NB4 (cell line): ENCODE measurements at regions not wholly inside any gene's neighbourhood (a gene's known extent, or its start where the extent isn't known, plus 50 kb on each side); places are given as distances from the start of the nearest gene placed in this dataset.
A peak's percentile ranks its signal among the peaks of the same experiment; 100 is the strongest.
"Not testable (repeated sequence)": the region's sequence is repeated elsewhere in the genome, so short reads cannot be mapped to it uniquely, and the experiment has no call there.

Experiments
- DNase-seq: peaks from one replicate; pipeline ENCODE4 v3.0.0; 2010; ENCODE audit warnings: low read depth
- H3K4me3 ChIP-seq: one replicate; pipeline ENCODE4 v1.5.1; 2011; ENCODE audit warnings: mild to moderate bottlenecking, low read depth, low read length, moderate library complexity
- MYC ChIP-seq: IDR thresholded peaks from 2 replicates; pipeline ENCODE4 v1.6.1; 2011; ENCODE audit warnings: low read depth, low read length
- POLR2A ChIP-seq: IDR thresholded peaks from 2 replicates; pipeline ENCODE4 v1.6.1; 2011; ENCODE audit warnings: mild to moderate bottlenecking; ENCODE audit not compliant: insufficient read length; ENCODE audit errors: extremely low read depth
- TF ChIP-seq, protein P1 (sequence below): IDR thresholded peaks from one replicate; pipeline ENCODE4 v1.5.1; 2012; ENCODE audit warnings: low read depth, low read length
- TF ChIP-seq, protein P2 (sequence below): IDR thresholded peaks from 2 replicates; pipeline ENCODE4 v1.6.1; 2011; ENCODE audit warnings: low read depth, low read length

DNA sequence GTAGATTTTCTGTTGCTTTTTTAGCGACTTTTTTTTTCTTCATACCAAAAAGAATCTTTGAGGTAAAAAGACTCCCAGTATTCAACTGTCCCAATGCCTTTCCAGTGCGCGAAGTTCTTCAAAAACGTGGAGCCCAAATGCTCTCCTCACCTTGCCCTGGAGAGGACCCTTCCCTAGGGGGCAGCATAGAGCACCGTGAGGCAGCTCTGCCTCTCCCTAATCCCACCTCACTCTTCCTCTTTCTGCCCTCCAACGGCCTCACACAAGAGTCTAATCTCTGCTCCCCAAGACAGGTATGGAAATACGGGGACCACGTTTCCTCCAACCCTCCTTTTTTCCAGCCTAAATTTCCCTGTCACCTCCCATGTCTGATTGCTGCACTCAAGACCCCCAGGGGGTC lies 117.5 kb upstream of the ALX4 start:
- DNase-seq: peak; percentile 52
- no peak overlapping the region for H3K4me3 ChIP-seq
- TF ChIP-seq POLR2A: no peak
- TF ChIP-seq, protein P1, sequence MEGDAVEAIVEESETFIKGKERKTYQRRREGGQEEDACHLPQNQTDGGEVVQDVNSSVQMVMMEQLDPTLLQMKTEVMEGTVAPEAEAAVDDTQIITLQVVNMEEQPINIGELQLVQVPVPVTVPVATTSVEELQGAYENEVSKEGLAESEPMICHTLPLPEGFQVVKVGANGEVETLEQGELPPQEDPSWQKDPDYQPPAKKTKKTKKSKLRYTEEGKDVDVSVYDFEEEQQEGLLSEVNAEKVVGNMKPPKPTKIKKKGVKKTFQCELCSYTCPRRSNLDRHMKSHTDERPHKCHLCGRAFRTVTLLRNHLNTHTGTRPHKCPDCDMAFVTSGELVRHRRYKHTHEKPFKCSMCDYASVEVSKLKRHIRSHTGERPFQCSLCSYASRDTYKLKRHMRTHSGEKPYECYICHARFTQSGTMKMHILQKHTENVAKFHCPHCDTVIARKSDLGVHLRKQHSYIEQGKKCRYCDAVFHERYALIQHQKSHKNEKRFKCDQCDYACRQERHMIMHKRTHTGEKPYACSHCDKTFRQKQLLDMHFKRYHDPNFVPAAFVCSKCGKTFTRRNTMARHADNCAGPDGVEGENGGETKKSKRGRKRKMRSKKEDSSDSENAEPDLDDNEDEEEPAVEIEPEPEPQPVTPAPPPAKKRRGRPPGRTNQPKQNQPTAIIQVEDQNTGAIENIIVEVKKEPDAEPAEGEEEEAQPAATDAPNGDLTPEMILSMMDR: peak; percentile 72
- TF ChIP-seq, protein P2, sequence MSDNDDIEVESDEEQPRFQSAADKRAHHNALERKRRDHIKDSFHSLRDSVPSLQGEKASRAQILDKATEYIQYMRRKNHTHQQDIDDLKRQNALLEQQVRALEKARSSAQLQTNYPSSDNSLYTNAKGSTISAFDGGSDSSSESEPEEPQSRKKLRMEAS: no peak
- no peak for TF ChIP-seq MYC

DNA sequence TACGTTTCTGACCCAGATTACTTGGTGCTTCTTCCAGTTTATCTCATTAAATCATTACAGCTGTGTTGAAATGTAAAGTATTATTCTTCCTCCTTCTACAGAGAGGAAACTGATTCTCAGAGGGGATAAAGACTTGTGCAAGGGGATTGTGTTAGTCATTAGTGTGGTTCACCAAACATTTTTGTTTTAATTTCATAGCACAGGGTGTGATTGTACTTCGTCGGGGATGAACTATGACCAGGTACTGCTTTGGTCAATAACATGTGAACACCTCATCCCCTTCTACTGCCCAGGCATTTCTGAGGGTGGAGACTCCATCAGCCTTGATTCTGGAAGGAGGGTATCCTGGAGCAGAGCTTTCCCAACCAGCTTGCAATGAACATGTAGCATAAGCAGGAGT lies 120.2 kb upstream of the ALX4 start:
- no peak for DNase-seq
- H3K4me3 ChIP-seq: no peak overlapping the region
- TF ChIP-seq POLR2A: no peak
- TF ChIP-seq, protein P2: no peak
- TF ChIP-seq, protein P1: no peak
- no peak for TF ChIP-seq MYC

DNA sequence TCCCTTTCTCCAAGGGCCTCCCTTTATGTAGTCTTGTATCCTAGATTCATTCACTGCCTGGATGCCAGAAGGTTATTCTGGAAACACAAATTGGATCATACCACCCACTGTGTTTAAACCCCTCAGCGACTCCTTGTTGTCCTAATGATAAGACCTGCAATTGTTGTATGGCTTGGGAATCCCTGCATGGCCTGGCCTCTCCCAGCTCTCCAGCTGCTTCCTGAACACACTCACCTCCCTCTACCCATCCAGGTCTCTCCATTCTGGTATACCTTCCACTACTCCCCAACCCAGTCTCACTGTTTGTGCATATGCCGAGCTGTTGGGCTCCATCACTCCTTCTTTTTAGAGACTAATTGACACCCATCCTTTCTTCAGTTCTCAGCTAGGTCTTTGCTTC lies 124.3 kb upstream of the ALX4 start:
- no peak for DNase-seq
- H3K4me3 ChIP-seq: no peak overlapping the region
- TF ChIP-seq MYC: no peak
- no peak for TF ChIP-seq POLR2A
- TF ChIP-seq, protein P2: no peak
- TF ChIP-seq, protein P1: no peak

DNA sequence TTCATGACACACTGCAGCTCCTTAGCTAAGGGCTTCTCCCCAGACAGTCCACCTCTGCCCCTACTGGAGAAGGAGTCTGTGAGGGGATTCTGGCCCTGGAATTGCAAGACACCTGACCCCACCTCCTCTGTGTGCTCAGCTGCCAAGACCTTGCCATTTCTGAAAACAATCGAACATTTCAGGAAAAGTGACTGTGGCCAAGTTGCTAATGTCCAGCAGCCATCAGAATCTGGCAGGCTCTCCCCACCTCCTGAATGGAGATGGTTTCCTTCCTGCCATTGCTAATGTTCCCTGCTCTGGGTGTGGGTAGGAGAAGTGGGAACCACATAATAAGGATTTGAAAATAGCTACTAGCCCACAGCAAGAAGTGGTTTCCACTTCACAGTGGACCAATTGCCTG lies 127.2 kb upstream of the ALX4 start:
- TF ChIP-seq, protein P1: no peak
- TF ChIP-seq POLR2A (no peak), MYC (no peak)
- TF ChIP-seq, protein P2: no peak
- DNase-seq: no peak
- H3K4me3 ChIP-seq: no peak overlapping the region

DNA sequence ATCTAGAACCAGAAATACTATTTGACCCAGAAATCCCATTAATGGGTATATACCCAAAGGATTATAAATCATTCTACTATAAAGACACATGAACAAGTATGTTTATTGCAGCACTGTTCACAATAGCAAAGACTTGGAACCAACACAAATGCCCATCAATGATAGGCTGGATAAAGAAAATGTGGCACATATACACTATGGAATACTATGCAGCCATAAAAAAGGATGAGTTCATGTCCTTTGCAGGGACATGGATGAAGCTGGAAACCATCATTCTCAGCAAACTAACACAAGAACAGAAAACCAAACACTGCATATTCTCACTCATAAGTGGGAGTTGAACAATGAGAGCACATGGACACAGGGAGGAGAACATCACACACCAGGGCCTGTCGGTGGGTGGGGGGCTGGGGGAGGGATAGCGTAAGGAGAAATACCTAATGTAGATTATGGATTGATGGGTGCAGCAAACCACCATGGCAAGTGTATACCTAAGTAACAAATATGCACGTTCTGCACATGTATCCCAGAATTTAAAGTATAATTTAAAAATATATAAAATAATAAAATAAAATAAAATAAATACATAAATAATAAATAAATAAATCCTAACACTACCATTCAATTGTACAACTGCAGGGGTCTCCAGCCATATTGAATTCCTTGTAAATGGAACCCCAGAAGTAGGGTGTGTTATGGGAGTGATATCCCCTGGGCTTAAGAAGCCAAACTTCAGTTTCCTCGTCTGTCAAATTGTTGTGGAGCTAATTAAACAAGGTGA lies 122.4 kb upstream of the CD82 start:
- not testable (repeated sequence) for DNase-seq, H3K4me3 ChIP-seq

DNA sequence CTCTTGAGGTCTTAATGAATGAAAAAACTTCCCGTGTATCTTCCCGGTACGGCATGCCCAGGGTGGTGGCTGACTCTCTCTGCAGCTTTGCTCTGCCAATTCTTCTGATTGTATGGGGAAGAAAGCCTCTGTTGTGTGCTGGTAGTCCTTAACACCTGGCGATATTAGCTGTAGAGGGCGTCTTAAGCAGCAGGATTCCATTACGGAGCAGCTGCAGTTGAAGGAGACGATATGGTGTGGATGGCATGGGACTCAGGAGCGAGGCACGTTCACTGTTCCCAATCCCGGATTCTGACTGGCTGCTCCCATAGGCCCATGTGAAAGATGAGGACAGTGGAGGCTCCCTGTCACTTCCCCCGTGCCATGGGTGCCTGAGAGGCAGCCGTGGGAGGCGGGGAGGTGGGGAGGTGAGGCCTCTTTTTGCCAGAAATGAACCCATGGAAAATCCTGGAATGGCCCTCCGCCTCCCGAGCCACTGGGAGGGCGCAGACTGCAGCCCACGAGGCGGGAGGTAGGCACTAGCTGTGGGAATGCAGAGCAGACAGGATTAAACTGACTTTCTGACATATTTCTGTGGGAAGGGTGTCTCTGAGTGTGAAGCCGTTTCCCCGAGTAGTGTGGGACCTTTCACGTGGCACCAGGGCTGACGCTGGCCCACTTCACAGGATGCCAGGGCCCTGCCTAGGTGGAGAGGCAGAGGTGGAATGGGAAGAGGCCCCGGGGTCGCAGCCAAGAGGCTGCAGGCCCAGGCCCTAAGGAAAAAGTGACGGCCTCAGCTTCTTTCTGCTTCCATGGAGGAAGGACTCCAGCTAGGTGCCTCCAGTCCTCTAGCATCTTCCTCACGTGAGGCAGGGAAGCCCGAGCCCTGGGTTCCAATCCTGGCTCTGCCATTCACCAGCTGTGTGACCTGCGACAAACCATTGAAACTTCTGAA lies 121.4 kb upstream of the CD82 start:
- H3K4me3 ChIP-seq: no peak overlapping the region
- no peak for DNase-seq
- TF ChIP-seq, protein P2: no peak
- TF ChIP-seq POLR2A: no peak
- no peak for TF ChIP-seq MYC
- TF ChIP-seq, protein P1: no peak
